ENCODE measurements at regions not wholly inside any gene's neighbourhood (a gene's known extent, or its start where the extent isn't known, plus 50 kb on each side); places are given as distances from the start of the nearest gene placed in this dataset.

GRCh38 chr5:89769975-89770374 lies 639.6 kb downstream of the CETN3 start:
- no peak for TF ChIP-seq GABPA (IDR thresholded peaks at IDR 0.05; ENCODE audit: low read depth)
- no peak for TF ChIP-seq REST (IDR thresholded peaks at IDR 0.05; ENCODE audit: insufficient replicate concordance, low read depth)
- no peak for TF ChIP-seq SPI1 (IDR thresholded peaks at IDR 0.05; ENCODE audit: borderline replicate concordance, low read depth)
- no peak for TF ChIP-seq CTCF (IDR thresholded peaks at IDR 0.05; ENCODE audit: insufficient read depth, low read length)
- TF ChIP-seq POLR2AphosphoS5 (IDR thresholded peaks at IDR 0.05; ENCODE audit: low read depth): no peak
- no peak for DNase-seq (ENCODE audit: low read depth in 1 of 2, low spot score in 1 of 2)
- Histone ChIP-seq H3K27me3 (ENCODE audit: insufficient read depth, poor library complexity, severe bottlenecking) (no peaks in the 10 kb centered on the region), H3K27ac (replicated peaks) (no peak overlapping the region), H3K4me3 (replicated peaks; ENCODE audit: insufficient read depth, low read length) (no peak overlapping the region)

GRCh38 chr5:89759802-89760201 lies 649.8 kb downstream of the CETN3 start:
- Histone ChIP-seq H3K27ac (replicated peaks) (no peak overlapping the region), H3K27me3 (ENCODE audit: insufficient read depth, poor library complexity, severe bottlenecking) (no peaks in the 10 kb centered on the region), H3K4me3 (replicated peaks; ENCODE audit: insufficient read depth, low read length) (no peak overlapping the region)
- no peak for DNase-seq (ENCODE audit: low read depth in 1 of 2, low spot score in 1 of 2)
- TF ChIP-seq POLR2AphosphoS5 (IDR thresholded peaks at IDR 0.05; ENCODE audit: low read depth): no peak
- no peak for TF ChIP-seq REST (IDR thresholded peaks at IDR 0.05; ENCODE audit: insufficient replicate concordance, low read depth)
- TF ChIP-seq GABPA (IDR thresholded peaks at IDR 0.05; ENCODE audit: low read depth): no peak
- no peak for TF ChIP-seq SPI1 (IDR thresholded peaks at IDR 0.05; ENCODE audit: borderline replicate concordance, low read depth)
- TF ChIP-seq CTCF (IDR thresholded peaks at IDR 0.05; ENCODE audit: insufficient read depth, low read length): no peak

GRCh38 chr5:89758146-89758545 lies 651.4 kb downstream of the CETN3 start:
- no peak for TF ChIP-seq REST (IDR thresholded peaks at IDR 0.05; ENCODE audit: insufficient replicate concordance, low read depth)
- Histone ChIP-seq H3K4me3 (replicated peaks; ENCODE audit: insufficient read depth, low read length) (no peak overlapping the region), H3K27ac (replicated peaks) (no peak overlapping the region), H3K27me3 (ENCODE audit: insufficient read depth, poor library complexity, severe bottlenecking) (no peaks in the 10 kb centered on the region)
- no peak for DNase-seq (ENCODE audit: low read depth in 1 of 2, low spot score in 1 of 2)

- TF ChIP-seq REST (IDR thresholded peaks at IDR 0.05; ENCODE audit: insufficient replicate concordance, low read depth): no peak
- no peak for TF ChIP-seq CTCF (IDR thresholded peaks at IDR 0.05; ENCODE audit: insufficient read depth, low read length)
- TF ChIP-seq POLR2AphosphoS5 (IDR thresholded peaks at IDR 0.05; ENCODE audit: low read depth): no peak
- no peak for TF ChIP-seq SPI1 (IDR thresholded peaks at IDR 0.05; ENCODE audit: borderline replicate concordance, low read depth)
- no peak for TF ChIP-seq GABPA (IDR thresholded peaks at IDR 0.05; ENCODE audit: low read depth)
- DNase-seq (ENCODE audit: low read depth in 1 of 2, low spot score in 1 of 2): no peak
- Histone ChIP-seq H3K27ac (replicated peaks) (no peak overlapping the region), H3K4me3 (replicated peaks; ENCODE audit: insufficient read depth, low read length) (no peak overlapping the region), H3K27me3 (ENCODE audit: insufficient read depth, poor library complexity, severe bottlenecking) (no peaks in the 10 kb centered on the region)
Observed at GRCh38 chr5:89756955-89757354, 652.6 kb downstream of the CETN3 start.
